GF-D8 (cell line): ENCODE measurements at regions not wholly inside any gene's neighbourhood (a gene's known extent, or its start where the extent isn't known, plus 50 kb on each side); places are given as distances from the start of the nearest gene placed in this dataset.
"Not testable (repeated sequence)": the region's sequence is repeated elsewhere in the genome, so short reads cannot be mapped to it uniquely, and the experiment has no call there.

Source experiments
- DNase-seq: peaks from one replicate; lab custom pipeline; 2025; lab: John Stamatoyannopoulos, UW

DNA sequence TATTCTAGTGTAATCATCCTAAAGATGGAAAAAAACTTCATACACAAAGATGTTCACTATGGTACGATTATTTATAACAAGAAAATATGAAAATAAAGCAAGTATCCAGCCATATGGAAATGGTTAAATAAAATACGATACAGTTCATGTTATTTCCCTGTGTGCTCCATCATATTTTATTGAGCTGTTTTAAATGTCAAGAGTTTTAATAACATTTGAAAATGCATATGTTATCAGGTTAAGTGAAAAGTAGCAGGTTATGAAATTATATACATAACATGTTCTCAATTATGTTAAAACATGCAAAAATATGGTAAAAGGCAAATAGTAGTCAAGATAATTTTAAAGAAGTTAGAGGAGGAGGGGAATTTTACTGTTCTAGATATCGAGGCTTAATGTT is 192.0 kb downstream of the HNRNPD start:
- DNase-seq, result no peak

DNA sequence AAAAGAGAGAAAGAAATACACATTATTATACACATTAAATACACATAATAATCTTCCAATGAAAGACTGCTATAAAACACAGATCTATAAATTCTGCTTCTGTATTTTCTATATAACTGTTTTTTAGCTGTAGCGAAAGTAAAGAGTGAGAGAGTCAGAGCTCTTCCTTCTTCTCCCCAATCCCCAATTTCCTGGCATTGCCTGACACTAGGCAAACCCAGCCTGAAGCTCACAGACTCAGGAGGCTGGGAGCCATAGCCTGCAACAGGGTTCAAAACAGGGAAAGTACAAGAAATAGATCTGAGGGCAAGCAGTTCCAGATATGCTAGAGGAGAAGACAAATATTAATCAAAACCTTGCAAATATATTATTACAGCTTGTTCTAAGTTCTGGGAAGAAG is 201.6 kb downstream of the HNRNPD start:
- no peak for DNase-seq

DNA sequence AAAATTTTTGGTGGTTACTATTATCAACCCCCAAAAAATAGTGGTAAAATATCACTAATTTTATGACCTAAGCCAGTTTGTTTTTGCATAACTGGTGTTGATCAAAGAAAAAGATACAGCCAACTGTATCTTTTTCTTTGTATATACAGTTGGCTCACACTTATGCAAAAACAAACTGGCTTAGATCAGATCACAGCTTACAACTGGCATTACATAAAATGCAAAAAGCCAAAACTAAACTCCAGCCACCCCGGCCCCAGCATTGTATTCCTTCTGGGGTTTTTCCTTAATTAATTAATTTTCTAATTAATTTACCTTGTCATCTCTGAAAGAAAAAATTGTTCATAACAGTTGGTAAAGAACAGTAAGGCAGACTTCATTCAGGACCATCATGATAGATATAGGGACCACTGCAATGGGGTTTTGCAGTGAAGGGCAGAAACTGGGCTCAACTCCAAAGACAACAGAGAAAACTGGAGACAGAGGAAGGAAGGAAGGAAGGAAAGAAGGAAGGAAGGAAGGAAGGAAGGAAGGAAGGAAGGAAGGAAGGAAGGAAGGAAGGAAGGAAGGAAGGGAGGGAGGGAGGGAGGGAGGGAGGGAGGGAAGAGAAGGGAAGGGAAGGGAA is 202.1 kb downstream of the HNRNPD start:
- no peak for DNase-seq

DNA sequence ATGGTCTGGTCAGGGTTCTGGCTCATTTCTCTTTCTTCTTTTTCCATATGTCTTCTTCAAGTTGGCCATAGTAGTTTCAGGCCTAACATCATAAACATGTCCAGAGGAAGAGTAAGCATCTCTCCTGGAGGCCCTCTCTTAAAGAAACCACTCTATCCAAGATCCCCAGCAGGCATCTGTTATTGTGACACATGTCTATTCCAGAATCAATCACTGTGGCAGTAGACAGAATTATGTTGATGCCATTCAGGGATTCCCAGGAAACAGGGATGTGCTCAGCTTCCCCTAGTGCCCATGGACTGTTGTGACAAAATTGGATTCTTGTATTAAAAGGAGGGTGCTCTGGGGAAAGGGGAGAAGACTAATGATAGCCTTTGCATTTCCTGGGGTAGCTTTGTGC is 224.0 kb downstream of the HNRNPD start:
- DNase-seq, result no peak

DNA sequence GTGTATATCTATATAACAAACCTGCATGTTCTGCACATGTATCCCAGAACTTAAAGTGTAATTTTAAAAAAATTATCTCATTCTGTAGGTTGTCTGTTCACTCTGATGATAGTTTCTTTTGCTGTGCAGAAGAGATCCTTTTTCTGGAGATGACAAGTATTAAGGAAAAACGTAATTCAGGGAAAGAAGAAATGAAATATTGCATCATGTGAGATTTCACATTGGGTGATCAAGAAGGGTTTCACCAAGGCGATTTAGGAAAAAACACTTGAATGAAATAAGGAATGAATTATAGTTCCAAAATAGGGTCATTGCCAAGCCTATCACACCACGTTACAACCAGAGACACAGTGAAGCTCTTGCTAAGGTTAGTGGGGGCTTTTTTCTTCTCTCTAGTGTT is 227.9 kb downstream of the HNRNPD start:
- DNase-seq, result no peak

DNA sequence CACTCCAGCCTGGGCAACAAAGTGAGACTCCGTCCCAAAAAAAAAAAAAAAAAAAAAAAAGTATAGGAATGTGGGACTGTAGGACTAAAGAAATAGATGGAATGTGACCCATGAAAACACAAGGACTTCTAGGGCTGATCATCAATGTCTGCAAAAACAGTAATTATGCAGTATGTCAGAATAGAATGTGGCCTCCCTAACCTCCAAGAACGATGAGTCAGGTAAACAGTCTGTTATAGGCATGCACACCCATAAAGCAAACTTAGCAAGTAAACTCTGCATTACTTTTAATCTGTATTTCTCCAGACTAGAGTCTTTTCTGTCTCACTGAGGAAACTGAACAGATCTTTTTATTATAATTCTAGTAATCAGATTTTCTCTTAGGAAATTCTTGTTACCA is 233.4 kb downstream of the HNRNPD start:
- DNase-seq, result no peak

DNA sequence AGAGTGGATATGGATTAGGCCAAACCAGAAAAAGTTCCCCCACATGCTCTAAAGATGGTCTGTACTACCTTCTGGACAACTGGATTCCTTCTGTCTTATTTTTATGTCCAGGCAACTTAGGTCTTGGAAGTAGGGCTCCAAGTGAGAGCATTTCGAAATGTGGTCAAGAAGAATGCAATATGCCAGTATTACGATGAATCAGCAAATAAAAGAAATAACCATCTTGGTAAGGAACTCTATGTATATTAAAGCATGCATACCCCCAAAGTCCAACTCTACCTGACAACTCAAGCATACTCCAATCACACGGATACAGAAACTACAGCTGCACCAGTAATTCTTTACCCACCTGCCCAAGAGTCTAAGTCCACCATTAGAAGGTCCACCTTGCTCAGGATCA is 234.5 kb downstream of the HNRNPD start:
- no peak for DNase-seq

DNA sequence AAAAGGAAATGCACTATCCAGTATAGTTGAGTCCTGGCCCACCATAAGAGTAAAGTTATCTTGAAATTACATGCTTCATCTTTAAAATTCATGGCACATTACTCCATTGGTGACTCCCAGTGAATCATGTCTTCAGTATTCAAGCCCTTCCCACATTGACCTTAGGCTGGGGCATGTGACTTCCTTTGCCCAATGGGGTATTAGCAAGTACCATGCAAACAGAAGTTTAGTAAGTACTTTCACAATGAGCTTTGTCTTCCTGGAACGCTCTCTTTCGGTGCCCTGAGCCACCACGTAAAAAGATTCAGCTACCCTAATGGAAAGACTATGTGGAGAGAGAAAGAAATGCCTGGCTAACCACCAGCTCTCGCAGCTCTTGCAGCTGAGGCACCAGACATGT is 235.4 kb downstream of the HNRNPD start:
- no peak for DNase-seq

DNA sequence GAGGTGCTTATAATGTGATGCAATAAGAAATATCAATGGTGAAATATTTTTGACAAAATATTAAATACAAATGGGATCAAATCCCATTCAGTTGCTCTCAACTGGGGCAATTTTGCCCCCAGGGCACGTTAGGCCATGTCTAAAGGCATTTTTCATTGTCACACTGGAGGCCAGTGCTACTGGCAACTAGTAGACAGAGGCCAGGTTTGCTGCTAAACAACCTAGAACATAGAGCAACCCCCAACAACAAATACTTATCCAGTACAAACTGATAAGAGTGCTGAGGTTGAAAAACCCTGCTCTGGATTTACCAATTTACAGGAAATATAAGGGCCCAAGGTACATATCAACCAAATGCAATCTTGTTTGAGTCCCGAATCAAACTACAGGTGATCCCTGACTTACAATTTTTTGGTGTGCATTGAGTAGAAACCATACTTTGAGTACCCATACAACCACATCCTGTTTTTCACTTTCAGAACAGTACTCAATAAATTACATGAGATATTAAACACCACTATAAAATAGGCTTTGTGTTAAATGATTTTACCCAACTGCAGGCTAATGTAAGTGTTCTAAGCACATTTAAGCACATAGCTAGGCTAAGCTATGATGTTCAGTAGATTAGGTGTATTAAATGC is 237.5 kb downstream of the HNRNPD start:
- no peak for DNase-seq

DNA sequence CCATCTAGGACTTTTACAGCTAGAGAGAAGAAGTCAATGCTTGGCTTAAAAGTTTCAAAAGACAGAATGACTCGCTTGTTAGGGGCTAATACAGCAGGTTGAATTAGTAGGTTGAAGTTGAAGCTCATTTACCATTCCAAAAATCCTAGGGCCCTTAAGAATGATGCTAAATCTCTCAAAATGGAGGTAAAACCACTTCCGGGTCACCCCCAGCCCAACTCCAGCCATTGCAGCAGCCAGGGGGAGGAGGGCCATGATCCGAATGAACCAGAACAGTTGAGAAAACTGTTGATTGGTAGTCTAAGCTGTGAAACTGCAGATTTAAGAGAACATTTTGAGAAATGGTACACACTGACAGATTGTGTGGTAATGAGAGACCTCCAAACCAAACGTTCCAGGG is 245.4 kb downstream of the HNRNPD start:
- no peak for DNase-seq

DNA sequence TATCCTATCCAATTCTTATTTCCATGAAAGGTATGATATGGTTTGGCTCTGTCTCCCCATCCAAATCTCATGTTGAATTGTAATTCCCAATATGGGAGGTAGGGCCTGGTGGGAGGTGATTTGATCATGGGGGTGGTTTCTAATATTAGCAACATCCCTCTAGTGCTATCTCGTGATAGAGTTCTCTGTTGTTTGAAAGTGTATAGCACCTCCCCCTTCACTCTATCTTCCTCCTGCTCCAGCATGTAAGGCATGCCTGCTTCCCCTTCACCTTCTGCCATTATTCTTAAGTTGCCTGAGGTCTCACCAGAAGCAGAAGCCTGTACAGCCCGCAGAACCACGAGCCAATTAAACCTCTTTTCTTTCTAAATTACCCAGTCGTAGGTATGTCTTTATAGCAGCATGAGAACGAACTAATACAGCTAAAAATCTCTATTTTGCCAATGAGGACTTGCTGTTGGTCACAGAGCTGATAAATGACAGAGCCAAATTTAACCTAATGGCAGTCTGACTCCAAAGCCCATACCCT is 247.2 kb downstream of the HNRNPD start:
- DNase-seq, result no peak

DNA sequence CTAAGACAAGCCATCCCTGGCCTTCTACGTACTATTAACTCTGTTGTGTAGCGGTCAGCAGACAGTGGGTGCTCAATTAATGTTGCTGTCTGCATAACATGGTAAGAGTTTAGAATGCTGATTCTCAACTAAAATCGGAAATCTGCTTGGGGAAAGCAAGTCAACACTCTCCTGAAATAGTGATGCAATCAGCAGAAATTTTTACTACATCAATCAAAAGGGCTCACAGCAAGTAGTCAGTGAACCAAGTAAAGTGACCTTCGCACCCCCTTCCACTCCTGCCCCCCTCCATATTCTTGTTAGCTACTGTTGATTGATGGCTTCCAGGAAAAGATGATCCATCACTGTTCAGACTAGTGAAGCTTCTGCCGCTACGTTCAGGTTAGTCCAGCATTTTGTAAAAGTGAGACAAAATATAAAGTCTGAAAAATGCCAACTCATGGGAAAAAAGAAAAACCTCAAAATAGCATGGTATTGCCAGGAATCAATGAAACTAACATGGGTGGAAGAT is 247.9 kb downstream of the HNRNPD start:
- DNase-seq, result no peak

DNA sequence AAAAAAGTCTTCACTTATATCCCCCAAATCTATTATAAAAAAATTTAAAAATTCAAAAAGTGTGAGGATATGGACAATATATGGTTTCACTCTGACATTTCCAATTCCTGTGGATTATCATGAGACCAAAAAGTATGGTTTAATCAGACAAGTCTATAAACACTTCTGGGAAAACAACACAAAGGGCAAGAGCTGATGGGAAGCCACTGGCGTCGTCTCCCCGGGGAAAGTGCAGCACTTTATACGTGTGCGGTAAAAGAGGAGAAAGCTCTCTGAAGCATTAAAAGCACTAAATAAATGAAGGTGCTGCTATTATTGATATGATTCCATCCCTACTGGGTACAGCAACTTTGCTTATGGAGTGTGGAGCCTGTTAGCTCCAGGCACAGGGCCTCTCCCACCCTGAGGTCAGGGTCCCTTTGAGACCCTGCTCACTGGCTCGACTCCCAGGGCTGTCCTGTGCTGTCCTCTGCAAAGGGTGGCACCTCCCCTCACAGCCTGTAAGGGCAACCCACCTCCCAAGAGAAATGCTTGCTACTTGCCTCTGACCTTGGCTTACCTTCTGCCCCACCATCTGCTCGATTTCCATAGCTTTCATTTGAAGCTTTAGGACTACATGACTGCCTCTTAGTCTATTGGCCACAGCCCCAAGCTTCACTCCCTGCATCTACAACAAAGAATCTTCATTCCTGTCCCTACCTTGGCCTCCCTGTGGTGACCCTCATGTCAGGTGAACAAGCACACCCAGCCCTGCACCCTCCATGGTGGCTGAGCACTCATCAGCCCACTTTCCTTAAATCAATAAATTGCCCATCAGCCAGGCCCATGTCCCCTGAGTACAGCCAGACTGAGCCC is 248.6 kb downstream of the HNRNPD start:
- DNase-seq, result no peak

DNA sequence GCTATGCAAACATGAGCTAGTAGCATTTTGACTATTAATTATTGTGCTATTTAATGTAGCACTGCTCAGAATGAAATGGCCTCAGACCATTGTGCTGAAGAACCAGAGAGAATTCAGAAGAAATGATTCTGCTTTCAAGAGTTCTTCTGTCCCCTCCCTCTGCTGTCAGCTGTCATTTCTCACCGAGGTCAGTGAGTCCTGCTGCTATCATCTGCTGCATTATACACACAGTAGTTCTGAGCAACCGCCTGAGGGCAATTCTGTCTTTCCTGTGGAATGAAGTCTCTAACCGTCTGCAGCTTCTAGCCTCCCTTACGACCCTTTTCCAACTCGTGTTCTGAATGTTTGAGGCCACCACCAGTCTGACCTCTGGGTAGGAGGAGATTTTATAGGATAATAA is 249.4 kb downstream of the HNRNPD start:
- no peak for DNase-seq

DNA sequence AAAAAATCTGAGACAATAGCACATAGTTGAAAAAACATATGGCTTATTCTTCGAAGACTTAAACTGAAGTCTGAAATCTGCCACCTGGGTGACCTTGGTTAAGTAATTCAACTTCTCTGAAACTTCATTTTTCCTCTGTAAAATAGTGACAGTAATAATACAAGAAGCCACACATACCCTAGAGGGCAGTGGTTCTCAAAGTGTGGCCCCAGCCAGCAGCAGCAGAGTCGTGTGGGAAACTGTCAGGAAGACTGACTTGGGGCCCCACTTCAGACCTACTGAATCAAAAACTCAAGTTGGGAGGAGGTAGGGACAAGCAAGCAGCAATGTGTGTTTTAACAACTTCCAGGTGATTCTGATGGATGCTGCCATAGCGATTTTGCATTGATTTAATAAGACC is 249.9 kb downstream of the HNRNPD start:
- no peak for DNase-seq

DNA sequence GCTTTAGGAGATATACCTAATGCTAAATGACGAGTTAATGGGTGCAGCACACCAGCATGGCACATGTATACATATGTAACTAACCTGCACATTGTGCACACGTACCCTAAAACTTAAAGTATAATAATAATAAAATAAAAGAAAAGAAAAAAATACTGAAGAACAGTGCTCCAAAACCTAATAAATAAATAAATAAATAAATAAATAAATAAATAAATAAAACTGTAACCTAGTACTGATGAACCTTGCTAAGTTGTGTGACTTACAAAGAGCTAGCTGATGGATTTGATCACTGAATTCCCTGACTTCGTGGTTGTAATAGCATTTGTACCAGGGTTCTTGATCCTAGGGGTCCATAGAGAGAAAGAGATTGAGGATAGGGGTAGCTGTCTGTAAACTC is 258.6 kb downstream of the HNRNPD start:
- not testable (repeated sequence) for DNase-seq

DNA sequence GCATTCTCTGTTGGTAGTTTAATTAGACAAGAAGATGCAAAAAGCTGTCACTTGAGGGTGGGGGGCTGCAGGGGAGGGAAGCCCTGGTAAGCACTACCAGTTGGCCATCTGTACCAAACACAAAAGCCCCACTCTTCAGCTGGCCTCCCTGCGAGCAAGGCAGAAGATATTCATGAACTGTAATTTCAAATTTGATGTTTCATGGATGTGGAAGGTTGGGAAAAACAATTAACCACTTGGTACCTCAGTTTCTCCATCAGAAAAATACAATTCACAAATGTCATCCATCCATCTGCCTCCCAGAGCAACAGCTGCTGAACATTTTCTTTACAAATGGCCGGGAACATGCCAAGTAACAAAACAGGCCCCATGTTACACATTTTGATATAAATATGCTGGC is 265.3 kb downstream of the HNRNPD start:
- DNase-seq, result no peak

DNA sequence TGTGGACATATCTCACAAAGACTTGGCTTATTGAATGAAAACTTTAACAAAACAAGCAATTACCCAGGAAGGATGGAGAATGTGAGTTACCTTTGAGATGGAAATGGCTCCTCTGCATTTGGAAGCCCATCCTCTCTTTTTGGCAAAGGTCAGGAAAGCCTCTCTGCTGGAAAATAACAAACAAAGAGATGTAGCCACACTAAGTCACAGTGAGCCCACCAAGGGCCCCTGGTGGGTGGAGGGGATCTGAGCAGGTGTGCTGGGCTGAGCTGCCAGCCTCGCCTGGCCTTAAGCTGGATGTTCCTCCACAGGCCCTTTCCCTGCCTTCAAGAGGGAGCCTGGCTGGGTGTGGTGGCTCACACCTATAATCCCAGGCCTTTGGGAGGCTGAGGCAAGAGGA is 269.2 kb downstream of the HNRNPD start:
- no peak for DNase-seq

DNA sequence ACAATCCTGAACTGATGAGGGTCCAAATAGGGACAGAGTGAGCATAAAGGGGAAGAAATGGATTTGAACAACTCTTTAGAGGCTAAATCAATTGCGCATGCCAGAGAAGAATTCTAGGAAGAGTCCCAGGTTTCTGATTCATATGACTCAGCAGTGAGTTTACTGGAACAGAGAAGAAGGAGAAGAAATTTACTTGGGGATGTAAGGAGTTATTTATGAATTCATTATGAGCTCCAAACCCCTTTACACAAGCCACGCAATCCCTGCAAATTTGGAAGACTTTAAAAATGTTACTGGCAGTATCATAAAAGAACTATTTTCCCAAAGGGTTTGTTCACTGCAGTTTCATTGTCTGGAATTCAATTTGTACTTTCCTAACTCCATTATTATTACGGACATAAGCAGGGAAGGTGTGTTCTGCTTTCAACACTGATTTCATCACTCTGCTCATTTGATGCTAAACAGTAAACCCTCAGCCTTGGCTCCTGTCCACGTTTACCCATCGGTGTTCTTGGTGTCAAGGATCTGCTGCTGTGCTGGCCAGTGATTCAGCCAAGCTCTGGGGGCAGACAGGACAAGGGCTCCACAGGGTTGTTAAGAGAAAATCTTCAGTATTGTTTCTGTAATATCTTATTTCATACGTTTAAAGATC is 273.7 kb downstream of the HNRNPD start:
- no peak for DNase-seq

DNA sequence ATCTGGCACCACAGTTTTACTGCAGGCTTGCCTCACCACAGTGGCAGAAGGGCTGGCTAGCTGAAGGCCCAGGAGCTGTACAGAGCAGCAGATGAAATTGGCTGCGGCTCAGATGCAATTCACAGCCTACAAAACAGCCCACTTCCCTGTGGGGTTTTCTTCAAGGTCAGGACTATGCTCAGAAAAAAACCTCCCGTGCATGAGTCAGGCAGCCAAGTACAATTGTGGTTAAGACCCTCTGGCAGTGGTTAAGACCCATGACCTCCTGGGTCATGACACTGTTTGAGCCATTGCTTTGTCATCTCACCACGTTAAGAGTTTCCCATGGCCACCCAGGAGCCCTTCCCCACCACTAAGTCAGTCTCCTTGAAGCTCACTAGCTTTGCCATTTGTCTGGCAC is 276.3 kb downstream of the HNRNPD start:
- DNase-seq, result no peak

DNA sequence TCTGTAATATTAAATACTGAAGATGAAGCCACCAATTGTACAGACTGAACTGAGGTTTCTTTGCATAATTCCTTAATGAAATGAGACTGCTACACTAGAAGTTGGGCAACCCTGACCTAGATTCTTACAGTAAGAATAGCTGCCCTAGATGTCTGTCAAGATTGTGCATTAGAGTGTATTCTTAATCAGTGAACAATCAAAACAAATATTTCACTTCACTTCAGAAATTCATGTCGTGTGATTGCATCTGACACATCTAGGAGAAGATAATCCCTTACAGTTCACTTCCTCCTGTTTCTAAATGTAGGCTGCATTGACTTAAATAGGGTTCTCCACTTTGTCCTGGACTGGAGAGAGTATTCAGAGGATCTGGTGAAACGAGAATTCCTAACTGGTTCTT is 283.1 kb downstream of the HNRNPD start:
- no peak for DNase-seq

DNA sequence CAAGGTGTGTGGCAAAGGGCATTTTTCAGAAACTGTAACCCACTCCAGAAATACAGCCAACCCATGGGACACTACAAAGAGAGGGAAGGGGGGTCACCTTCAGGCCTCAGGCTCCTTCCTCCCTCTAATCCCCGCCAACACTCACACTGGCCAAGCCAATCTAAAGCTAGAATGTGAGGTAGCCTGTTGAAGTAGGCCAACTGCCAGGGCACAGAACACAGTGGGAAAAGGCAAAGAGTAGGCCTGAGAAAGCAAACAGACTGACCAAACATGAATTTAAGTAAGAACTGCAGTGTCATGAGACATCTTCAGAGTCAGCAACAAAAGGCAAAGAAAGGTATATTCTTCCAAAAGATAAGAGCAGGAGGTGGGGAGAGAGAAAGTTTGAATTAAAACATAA is 289.0 kb downstream of the HNRNPD start:
- DNase-seq, result no peak
